ENCODE measurements at regions not wholly inside any gene's neighbourhood (a gene's known extent, or its start where the extent isn't known, plus 50 kb on each side); places are given as distances from the start of the nearest gene placed in this dataset.

DNA sequence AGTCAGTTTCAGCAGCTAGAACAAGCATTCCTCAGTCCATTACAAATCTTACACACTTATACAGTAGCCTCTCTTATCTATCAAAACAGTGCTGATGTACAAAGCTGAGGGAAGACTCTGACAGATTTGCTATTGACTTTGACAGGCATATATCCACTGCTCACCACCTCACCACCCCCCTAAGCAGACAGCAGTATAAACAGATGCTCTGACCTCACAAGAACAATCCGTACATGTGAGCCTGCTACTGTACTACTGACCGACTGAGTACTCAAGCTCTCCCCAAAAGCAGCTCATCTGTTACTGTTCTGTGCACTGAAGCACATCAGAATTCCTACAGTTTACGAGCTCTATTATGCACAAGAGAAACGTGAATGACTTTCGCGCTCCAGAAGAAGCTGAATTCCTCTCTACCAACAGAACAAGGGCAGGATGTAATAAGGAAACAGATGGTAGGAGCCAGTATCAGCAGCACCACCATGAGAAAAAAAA is 95.6 kb upstream of the PDE1A start:
- Histone ChIP-seq H3K27me3 (no peaks in the 10 kb centered on the region), H3K36me3 (no peaks in the 10 kb centered on the region), H3K9me3 (no peaks in the 10 kb centered on the region), H3K4me3 (peak overlapping the region in 1 of 2 donors; percentile 24), H3K27ac (no peak overlapping the region), H3K4me1 (peaks cover 0 to 4% (median 0%) of the 10 kb centered on the region in 3 donors)
- no peak for TF ChIP-seq EP300 (IDR thresholded peaks at IDR 0.05)
- no peak for TF ChIP-seq POLR2AphosphoS5 (IDR thresholded peaks at IDR 0.05)
- no peak for TF ChIP-seq CTCF (IDR thresholded peaks at IDR 0.05)
- no peak for ATAC-seq
- WGBS, 2 donors (ENCODE audit: low coverage in 1 of 2), result 22% methylated on average over 4 to 5 of the region's 6 CpGs

DNA sequence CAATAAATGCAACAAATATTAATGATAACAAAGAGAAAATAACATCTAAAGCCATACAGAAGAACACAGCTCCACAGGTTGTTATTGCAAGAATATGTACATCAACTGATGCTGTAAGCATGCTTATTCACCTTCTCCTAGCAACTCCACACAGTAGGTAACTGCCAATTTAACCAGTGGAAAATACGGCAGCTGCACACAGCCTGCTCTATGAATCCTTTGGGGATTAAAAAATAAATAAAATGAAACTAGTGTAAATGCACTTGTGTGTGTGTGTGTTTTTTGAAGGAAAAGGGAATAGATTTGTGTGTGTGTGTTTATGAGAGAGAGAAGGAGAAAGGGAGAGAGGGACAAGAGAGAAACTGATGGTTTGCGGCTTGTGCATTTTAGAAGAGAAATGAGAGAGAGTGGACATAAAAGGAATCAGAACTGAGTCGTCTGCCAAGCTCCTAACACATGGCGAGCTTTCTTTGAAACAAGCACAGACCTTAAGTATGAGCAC is 96.2 kb upstream of the PDE1A start:
- Histone ChIP-seq H3K4me1 (peaks cover 0 to 4% (median 0%) of the 10 kb centered on the region in 3 donors), H3K4me3 (peak overlapping the region; percentile 19 to 24), H3K36me3 (no peaks in the 10 kb centered on the region), H3K27ac (no peak overlapping the region), H3K9me3 (no peaks in the 10 kb centered on the region), H3K27me3 (no peaks in the 10 kb centered on the region)
- no peak for ATAC-seq
- no peak for TF ChIP-seq EP300 (IDR thresholded peaks at IDR 0.05)
- no peak for TF ChIP-seq POLR2AphosphoS5 (IDR thresholded peaks at IDR 0.05)
- no peak for TF ChIP-seq POLR2A (IDR thresholded peaks at IDR 0.05)
- no peak for TF ChIP-seq CTCF (IDR thresholded peaks at IDR 0.05)
- WGBS, 2 donors (ENCODE audit: low coverage in 1 of 2), result 6 to 19% methylated on average over 4 of the region's 4 CpGs

- Histone ChIP-seq H3K4me3 (no peak overlapping the region), H3K27ac (no peak overlapping the region), H3K4me1 (no peaks in the 10 kb centered on the region), H3K36me3 (no peaks in the 10 kb centered on the region), H3K27me3 (no peaks in the 10 kb centered on the region), H3K9me3 (no peaks in the 10 kb centered on the region)
- ATAC-seq, result no peak
- TF ChIP-seq CTCF (IDR thresholded peaks at IDR 0.05) (no peak), EP300 (IDR thresholded peaks at IDR 0.05) (no peak), POLR2A (IDR thresholded peaks at IDR 0.05) (no peak), POLR2AphosphoS5 (IDR thresholded peaks at IDR 0.05) (no peak)
Observed at GRCh38 chr2:182530636-182531035, 103.8 kb upstream of the PDE1A start.

DNA sequence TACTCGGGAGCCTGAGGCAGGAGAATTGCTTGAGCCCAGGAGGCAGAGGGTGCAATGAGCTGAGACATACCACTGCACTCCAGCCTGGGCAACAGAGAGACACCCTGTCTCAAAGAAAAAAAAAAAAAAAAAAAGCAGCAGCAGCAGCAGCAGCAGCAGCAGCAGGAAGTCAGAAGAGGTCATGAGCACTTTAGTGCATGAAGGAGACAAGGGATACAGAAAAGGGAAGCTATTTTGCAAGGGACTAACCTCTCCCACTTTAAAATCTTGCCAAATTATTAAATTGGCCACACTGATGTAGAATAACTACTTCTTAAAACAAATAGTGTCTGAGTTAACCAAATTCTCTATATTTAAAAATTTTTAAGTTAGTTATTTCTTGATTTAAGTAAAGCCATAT is 113.4 kb upstream of the PDE1A start:
- no peaks in the 10 kb centered on the region for H3K36me3 ChIP-seq
- WGBS, 2 donors (ENCODE audit: low coverage in 1 of 2), result no CpG with 5 or more reads among the region's 1 CpG
- no peak overlapping the region for H3K27ac ChIP-seq
- no peak for ATAC-seq
- no peak overlapping the region for H3K4me3 ChIP-seq
- no peak for TF ChIP-seq POLR2AphosphoS5 (IDR thresholded peaks at IDR 0.05)
- no peak for TF ChIP-seq EP300 (IDR thresholded peaks at IDR 0.05)
- no peak for TF ChIP-seq POLR2A (IDR thresholded peaks at IDR 0.05)
- TF ChIP-seq CTCF (IDR thresholded peaks at IDR 0.05), result no peak
- H3K9me3 ChIP-seq, result no peaks in the 10 kb centered on the region
- H3K4me1 ChIP-seq, result peaks cover 0 to 6% (median 0%) of the 10 kb centered on the region in 3 donors
- no peaks in the 10 kb centered on the region for H3K27me3 ChIP-seq

GRCh38 chr2:182541268-182541667 is 114.4 kb upstream of the PDE1A start:
- H3K9me3 ChIP-seq, result no peaks in the 10 kb centered on the region
- H3K36me3 ChIP-seq, result no peaks in the 10 kb centered on the region
- no peak for TF ChIP-seq EP300 (IDR thresholded peaks at IDR 0.05)
- TF ChIP-seq CTCF (IDR thresholded peaks at IDR 0.05), result no peak
- no peak for TF ChIP-seq POLR2AphosphoS5 (IDR thresholded peaks at IDR 0.05)
- TF ChIP-seq POLR2A (IDR thresholded peaks at IDR 0.05), result no peak
- no peak overlapping the region for H3K4me3 ChIP-seq
- H3K27ac ChIP-seq, result no peak overlapping the region
- H3K4me1 ChIP-seq, result peaks cover 0 to 11% (median 0%) of the 10 kb centered on the region in 3 donors
- no peaks in the 10 kb centered on the region for H3K27me3 ChIP-seq
- no peak for ATAC-seq

Data from gastroesophageal sphincter (tissue), 4 donors.